ENCODE measurements at regions not wholly inside any gene's neighbourhood (a gene's known extent, or its start where the extent isn't known, plus 50 kb on each side); places are given as distances from the start of the nearest gene placed in this dataset.

- no peak overlapping the region for H2AK5ac ChIP-seq (ENCODE audit: low read depth, low read length)
- H3K9me3 ChIP-seq (ENCODE audit: control insufficient read depth, insufficient read depth, low read length) = no peaks in the 10 kb centered on the region
- WGBS, 2 experiments (ENCODE audit: extremely low coverage in 2 of 2, insufficient read length in 1 of 2) = no CpG with 5 or more reads among the region's 2 CpGs
- H3K9me1 ChIP-seq (ENCODE audit: insufficient read depth, low read length) = no peaks in the 10 kb centered on the region
- no peak overlapping the region for H3K4me3 ChIP-seq (ENCODE audit: insufficient read depth, low read depth, low read length)
- H2BK20ac ChIP-seq (ENCODE audit: low read depth, low read length) = no peak overlapping the region
- no peaks in the 10 kb centered on the region for H3K36me3 ChIP-seq (ENCODE audit: control insufficient read depth, insufficient read depth, low read length)
- no peak overlapping the region for H3K14ac ChIP-seq (replicated peaks; ENCODE audit: low read depth, low read length)
- no peak overlapping the region for H2AK9ac ChIP-seq (replicated peaks; ENCODE audit: low read depth, low read length, poor library complexity)
- no peak overlapping the region for H4K91ac ChIP-seq (ENCODE audit: insufficient read depth, low read depth, low read length)
- intact Hi-C loops (cut with micrococcal nuclease) = no loop called here
- no peak overlapping the region for H3K56ac ChIP-seq (ENCODE audit: extremely low read depth, insufficient read depth, low read length)
- no peak overlapping the region for H2AFZ ChIP-seq (replicated peaks; ENCODE audit: low read length, poor library complexity)
- no peak overlapping the region for H3K9ac ChIP-seq (ENCODE audit: low read depth, low read length)
- in situ Hi-C loops (cut with MboI; ENCODE audit: low sequenced_read_pairs) = no loop called here
- H4K8ac ChIP-seq (ENCODE audit: low read depth in 2 of 2, low read length in 2 of 2) = no peak overlapping the region; a peak in 1 of 4 replicates
- no peak overlapping the region for H3K27ac ChIP-seq (ENCODE audit: insufficient read depth, low read length)
- no peaks in the 10 kb centered on the region for H4K20me1 ChIP-seq (ENCODE audit: insufficient read depth, low read length)
- no peak overlapping the region for H3K4me2 ChIP-seq (ENCODE audit: low read depth, low read length)
- ChIA-PET CTCF (interaction anchor here (0.6 kb wide), 1 partner anchor 1226 kb away, joined by 3 read pairs; no protein-coding TSS in a partner anchor), POLR2A (ENCODE audit: unreplicated experiment) (interaction anchor here (0.6 kb wide), 2 partner anchors 35 to 1039 kb away, joined by 3 read pairs; no protein-coding TSS in a partner anchor)
- TF ChIP-seq CEBPB (IDR thresholded peaks at IDR 0.05; ENCODE audit: low read depth, low read length) = 0 out of 2 replicates have a peak, but pooled peaks have one; percentile 19
- TF ChIP-seq MAFK (IDR thresholded peaks at IDR 0.05; ENCODE audit: low read depth, low read length) = no peak
- peak; percentile 56; the same call in 1 of the 2 replicates for TF ChIP-seq FOS (IDR thresholded peaks at IDR 0.05; ENCODE audit: low read depth, low read length)
- no peak for TF ChIP-seq MXI1 (IDR thresholded peaks at IDR 0.05; ENCODE audit: borderline replicate concordance, low read depth, low read length)
- dilution Hi-C loops (cut with HindIII; ENCODE audit: low sequenced_read_pairs, unreplicated experiment) = no loop called here
- no peak overlapping the region for H3K18ac ChIP-seq (ENCODE audit: low read depth, low read length)
- peaks cover 11% of the 10 kb centered on the region for H3K4me1 ChIP-seq (ENCODE audit: control insufficient read depth, insufficient read depth, low read length)
- no peak overlapping the region for H3K4ac ChIP-seq (ENCODE audit: low read depth, low read length)
- H3K79me1 ChIP-seq (ENCODE audit: low read depth in 1 of 2, low read length in 2 of 2) = no peaks in the 10 kb centered on the region
- no peak overlapping the region for H2BK5ac ChIP-seq (ENCODE audit: low read depth, low read length, poor library complexity, severe bottlenecking)
- no peak overlapping the region for H2BK120ac ChIP-seq (ENCODE audit: low read depth, low read length)
- no peaks in the 10 kb centered on the region for H3K27me3 ChIP-seq (ENCODE audit: control insufficient read depth, insufficient read depth, low read length)
- peak; percentile 86 for ATAC-seq (ENCODE audit: low read depth)
- no TSS peak for BruUV-seq (replicated peaks)
- H3K23ac ChIP-seq (ENCODE audit: low read depth, low read length) = no peak overlapping the region
- DNase-seq = peak; percentile 90
- no peak overlapping the region for H4K5ac ChIP-seq (ENCODE audit: low read depth, low read length)
- H2BK15ac ChIP-seq (ENCODE audit: low read depth, low read length) = no peak overlapping the region
Observed at GRCh38 chr13:106143392-106143791, 392.1 kb downstream of the EFNB2 start.

Measured in IMR-90 (cell line).